Activated naive CD8-positive, alpha-beta T cell treated with anti-CD3 and anti-CD28 coated beads, Interleukin-2, amount 50 U/mL, for 24 hours (primary cell): ENCODE measurements at regions not wholly inside any gene's neighbourhood (a gene's known extent, or its start where the extent isn't known, plus 50 kb on each side); places are given as distances from the start of the nearest gene placed in this dataset.
"Not testable (repeated sequence)": the region's sequence is repeated elsewhere in the genome, so short reads cannot be mapped to it uniquely, and the experiment has no call there.

Experiments
- ATAC-seq: fragments of 150-1000 bp; cut with Tn5 transposase; one replicate; pipeline ENCODE4 v1.10.0; 2021
- DNase-seq: peaks from one replicate; pipeline ENCODE4 v3.0.0; 2021
- H3K27ac Mint-ChIP-seq: one replicate; pipeline ENCODE4 v1.8.0; 2021; ENCODE audit warnings: mild to moderate bottlenecking, mixed read lengths
- H3K27me3 Mint-ChIP-seq: one replicate; pipeline ENCODE4 v1.8.0; 2021; ENCODE audit warnings: mixed read lengths
- H3K36me3 Mint-ChIP-seq: one replicate; pipeline ENCODE4 v1.8.0; 2021; ENCODE audit warnings: low read depth, mixed read lengths
- H3K4me1 Mint-ChIP-seq: one replicate; pipeline ENCODE4 v1.8.0; 2021; ENCODE audit warnings: mixed read lengths
- H3K4me3 Mint-ChIP-seq: one replicate; pipeline ENCODE4 v1.8.0; 2021; ENCODE audit warnings: mild to moderate bottlenecking, moderate library complexity, mixed read lengths
- H3K9me3 Mint-ChIP-seq: one replicate; pipeline ENCODE4 v1.8.0; 2021; ENCODE audit warnings: mixed read lengths

DNA sequence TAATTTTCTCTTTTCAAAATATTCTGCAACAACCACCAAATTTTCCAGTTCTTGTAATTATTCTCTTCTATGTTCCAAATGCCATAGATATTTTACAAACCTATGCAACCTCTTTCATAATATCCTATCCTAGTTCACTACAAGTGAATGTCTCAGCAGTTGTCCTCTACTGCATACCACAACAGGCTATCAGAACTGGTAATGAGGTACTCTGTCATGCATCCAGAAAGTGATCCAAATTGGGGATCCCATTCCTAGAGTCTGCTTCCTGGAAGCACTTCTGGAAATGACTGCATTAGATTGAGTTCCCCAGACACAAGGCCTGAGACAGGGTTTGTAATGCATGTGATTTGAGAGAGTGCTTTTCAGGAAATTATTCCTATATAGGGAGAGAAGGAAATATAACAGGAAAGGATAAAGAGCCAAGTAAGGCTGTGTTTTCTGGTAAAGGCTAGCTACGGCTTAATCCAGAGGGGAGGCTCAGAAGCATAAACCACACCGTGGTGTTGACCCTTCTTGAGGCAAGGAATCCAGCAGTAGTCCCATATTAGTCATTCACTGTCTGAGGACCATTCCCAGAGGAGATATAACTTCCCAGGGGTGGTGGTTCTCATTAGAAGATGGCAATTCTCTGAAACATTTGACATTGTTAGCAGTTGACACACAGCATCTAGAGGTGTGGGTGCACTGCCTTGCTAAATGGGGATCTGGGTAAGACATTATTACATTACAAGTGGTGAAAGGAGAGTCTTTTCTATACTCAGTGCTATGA is 80.3 kb upstream of the FST start:
- Mint-ChIP-seq H3K4me1 (no peaks in the 10 kb centered on the region), H3K9me3 (no peaks in the 10 kb centered on the region), H3K36me3 (no peaks in the 10 kb centered on the region), H3K27ac (no peak overlapping the region), H3K27me3 (peaks cover 2% of the 10 kb centered on the region), H3K4me3 (no peak overlapping the region)
- DNase-seq = no peak
- no peak for ATAC-seq

- Mint-ChIP-seq H3K27me3 (peaks cover 2% of the 10 kb centered on the region), H3K27ac (no peak overlapping the region), H3K4me3 (no peak overlapping the region), H3K36me3 (no peaks in the 10 kb centered on the region), H3K4me1 (no peaks in the 10 kb centered on the region), H3K9me3 (no peaks in the 10 kb centered on the region)
- no peak for DNase-seq
- no peak for ATAC-seq
These were observed 77.1 kb upstream of the FST start for GRCh38 chr5:53403291-53403690.

- ATAC-seq = no peak
- H3K27ac Mint-ChIP-seq = no peak overlapping the region
- H3K36me3 Mint-ChIP-seq = no peaks in the 10 kb centered on the region
These were observed 76.7 kb upstream of the FST start for GRCh38 chr5:53403758-53404157.

GRCh38 chr5:53405396-53405795 is 75.0 kb upstream of the FST start:
- no peaks in the 10 kb centered on the region for H3K9me3 Mint-ChIP-seq
- ATAC-seq = no peak
- H3K4me3 Mint-ChIP-seq = no peak overlapping the region
- no peak overlapping the region for H3K27ac Mint-ChIP-seq
- no peaks in the 10 kb centered on the region for H3K36me3 Mint-ChIP-seq
- no peak for DNase-seq
- H3K4me1 Mint-ChIP-seq = no peaks in the 10 kb centered on the region
- H3K27me3 Mint-ChIP-seq = peaks cover 2% of the 10 kb centered on the region

More at GRCh38 chr5:53403758-53404157, 76.7 kb upstream of the FST start:
- H3K27me3 Mint-ChIP-seq = peaks cover 2% of the 10 kb centered on the region
- H3K4me3 Mint-ChIP-seq = no peak overlapping the region
- no peaks in the 10 kb centered on the region for H3K9me3 Mint-ChIP-seq
- no peak for DNase-seq
- H3K4me1 Mint-ChIP-seq = no peaks in the 10 kb centered on the region

DNA sequence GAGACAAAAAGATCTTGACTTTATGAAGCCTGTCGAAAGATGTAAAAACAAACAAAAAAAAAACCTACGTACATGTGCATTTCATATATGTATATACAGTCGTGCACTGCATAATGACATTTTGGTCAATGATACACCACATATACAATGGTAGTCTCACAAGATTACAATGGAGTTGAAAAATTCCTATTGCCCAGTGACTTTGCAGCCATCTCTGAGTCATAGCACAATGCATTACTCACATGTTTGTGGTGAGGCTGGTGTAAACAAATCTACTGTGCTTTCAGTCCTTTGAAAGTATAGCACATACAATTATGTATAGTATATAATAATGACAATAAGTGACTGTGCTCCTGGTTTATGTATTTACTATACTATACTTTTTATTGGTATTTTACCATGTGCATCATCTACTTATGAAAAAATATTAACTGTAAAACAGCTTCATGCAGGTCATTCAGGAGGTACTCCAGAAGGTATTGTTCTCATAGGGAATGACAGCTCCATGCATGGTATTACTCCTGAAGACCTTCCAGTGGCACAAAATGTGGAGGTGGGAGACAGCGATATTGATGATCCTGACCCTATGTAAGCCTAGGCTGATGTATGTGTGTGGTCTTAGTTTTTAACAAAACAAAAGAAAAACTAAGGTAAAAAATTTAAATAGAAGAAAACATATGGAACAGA is 73.7 kb upstream of the FST start:
- peaks cover 4% of the 10 kb centered on the region for H3K4me1 Mint-ChIP-seq

DNA sequence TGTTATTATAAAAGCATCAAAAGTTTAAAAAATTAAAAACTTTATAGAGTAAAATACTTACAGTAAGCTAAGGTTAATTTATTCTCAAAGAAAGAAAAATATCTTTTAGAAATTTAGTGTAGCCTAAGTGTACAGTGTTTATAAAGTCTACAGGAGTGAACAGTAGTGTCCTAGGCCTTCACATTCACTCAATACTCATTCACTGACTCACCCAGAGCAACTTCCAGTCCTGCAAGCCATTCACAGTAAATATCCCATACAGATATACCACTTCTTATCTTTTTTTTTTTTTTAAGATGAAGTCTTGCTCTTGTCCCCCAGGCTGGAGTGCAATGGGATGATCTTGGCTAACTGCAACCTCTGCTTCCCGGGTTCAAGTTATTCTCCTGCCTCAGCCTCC is 73.1 kb upstream of the FST start:
- no peak overlapping the region for H3K4me3 Mint-ChIP-seq
- ATAC-seq (no peak), DNase-seq (no peak)
- H3K36me3 Mint-ChIP-seq = no peaks in the 10 kb centered on the region
- no peak overlapping the region for H3K27ac Mint-ChIP-seq
- no peaks in the 10 kb centered on the region for H3K27me3 Mint-ChIP-seq
- no peaks in the 10 kb centered on the region for H3K9me3 Mint-ChIP-seq
- peaks cover 4% of the 10 kb centered on the region for H3K4me1 Mint-ChIP-seq

More for the DNA sequence above, 73.7 kb upstream of the FST start:
- Mint-ChIP-seq H3K27me3 (peaks cover 2% of the 10 kb centered on the region), H3K4me3 (no peak overlapping the region), H3K27ac (no peak overlapping the region), H3K36me3 (no peaks in the 10 kb centered on the region), H3K9me3 (no peaks in the 10 kb centered on the region)
- no peak for ATAC-seq
- DNase-seq = no peak

DNA sequence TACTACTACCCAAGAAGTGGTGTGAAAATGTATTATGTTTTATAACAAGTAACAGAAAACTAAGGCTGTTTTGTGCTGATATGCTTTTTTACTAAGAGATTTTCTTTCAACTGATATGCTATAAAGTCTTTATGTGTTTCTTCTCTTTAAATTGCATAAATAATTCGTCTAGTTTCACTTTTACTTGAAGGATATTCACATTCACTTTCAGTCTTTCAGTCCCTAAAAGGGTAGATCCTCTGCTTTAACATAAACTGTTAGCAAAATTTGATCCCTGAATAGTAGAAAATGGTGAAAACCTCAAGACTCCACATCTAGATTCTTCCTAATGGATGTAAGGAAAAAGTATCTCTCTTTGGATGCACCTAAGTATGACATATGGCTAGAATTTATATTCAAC is 69.0 kb upstream of the FST start:
- no peak for ATAC-seq
- no peak overlapping the region for H3K4me3 Mint-ChIP-seq

DNA sequence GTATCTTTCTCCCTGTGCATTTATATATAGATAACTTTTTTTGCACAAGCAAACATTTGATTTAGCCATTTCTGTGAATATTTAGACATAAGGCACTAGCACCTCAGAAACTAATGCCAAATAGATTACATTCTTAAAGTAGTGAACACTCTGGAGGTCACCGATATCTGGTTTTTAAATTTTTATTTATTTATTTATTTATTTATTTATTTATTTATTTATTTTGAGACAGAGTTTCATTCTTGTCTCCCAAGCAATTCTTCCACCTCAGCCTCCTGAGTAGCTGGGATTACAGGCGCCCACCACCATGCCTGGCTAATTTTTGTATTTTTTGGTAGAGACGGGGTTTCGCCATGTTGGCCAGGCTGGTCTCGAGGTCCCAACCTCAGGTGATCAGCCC is 67.9 kb upstream of the FST start:
- not testable (repeated sequence) for H3K4me1 Mint-ChIP-seq, H3K4me3 Mint-ChIP-seq, ATAC-seq, DNase-seq, H3K27ac Mint-ChIP-seq, H3K9me3 Mint-ChIP-seq, H3K36me3 Mint-ChIP-seq, H3K27me3 Mint-ChIP-seq

More for the DNA sequence above, 69.0 kb upstream of the FST start:
- Mint-ChIP-seq H3K36me3 (no peaks in the 10 kb centered on the region), H3K27me3 (no peaks in the 10 kb centered on the region), H3K9me3 (no peaks in the 10 kb centered on the region), H3K27ac (no peak overlapping the region), H3K4me1 (peaks cover 4% of the 10 kb centered on the region)
- DNase-seq = no peak

DNA sequence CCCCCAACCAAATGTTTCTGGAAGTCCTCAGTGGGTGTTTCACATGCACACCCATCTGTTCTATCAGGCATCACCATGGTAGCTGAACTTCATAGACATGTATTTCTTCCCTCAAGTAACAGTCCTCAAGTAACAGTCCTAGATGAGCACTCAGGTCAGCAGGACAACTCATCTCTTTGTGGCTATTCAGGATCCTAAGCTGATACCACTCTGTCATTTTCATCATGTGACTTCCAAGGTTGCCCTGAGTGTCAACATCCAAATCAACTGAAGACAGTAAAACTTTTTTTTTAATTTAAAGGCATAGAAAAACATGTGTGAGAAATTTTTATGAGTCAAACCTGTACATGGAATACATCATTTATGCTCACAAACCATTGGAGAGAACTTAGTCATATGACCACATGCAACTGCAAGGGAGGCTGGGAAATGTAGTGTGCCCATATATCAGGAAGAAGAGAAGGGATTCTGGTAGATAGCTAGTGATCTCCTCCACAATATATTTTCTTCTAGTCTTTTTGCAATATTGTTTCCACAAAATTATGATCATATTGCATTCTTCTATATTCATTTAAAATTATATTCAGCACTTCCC is 64.2 kb upstream of the FST start:
- no peak overlapping the region for H3K4me3 Mint-ChIP-seq
- H3K36me3 Mint-ChIP-seq = no peaks in the 10 kb centered on the region
- H3K9me3 Mint-ChIP-seq = no peaks in the 10 kb centered on the region
- no peak overlapping the region for H3K27ac Mint-ChIP-seq
- no peaks in the 10 kb centered on the region for H3K27me3 Mint-ChIP-seq
- DNase-seq (no peak), ATAC-seq (no peak)
- H3K4me1 Mint-ChIP-seq = peaks cover 1% of the 10 kb centered on the region

DNA sequence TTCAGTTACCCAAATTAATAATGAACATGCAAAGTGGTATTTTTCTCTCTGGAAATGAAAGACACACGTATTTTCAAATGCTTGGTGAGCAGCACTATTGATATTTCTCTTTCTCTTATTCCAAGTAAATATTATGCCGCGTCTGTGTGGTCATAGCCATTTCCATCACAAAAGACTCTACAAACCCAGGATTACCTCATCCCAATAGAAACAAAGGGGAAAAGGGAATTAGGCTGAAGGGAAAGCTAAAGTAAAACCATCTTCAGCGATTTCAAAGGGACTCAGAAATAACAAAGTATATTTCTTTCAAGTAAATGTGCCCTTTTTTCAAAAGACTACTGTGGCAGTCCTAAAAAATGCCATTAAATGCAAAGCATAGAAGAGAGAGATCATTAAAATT is 62.0 kb upstream of the FST start:
- no peak for ATAC-seq
- Mint-ChIP-seq H3K36me3 (no peaks in the 10 kb centered on the region), H3K4me1 (no peaks in the 10 kb centered on the region), H3K9me3 (no peaks in the 10 kb centered on the region), H3K27me3 (no peaks in the 10 kb centered on the region), H3K27ac (no peak overlapping the region), H3K4me3 (no peak overlapping the region)
- DNase-seq = no peak

DNA sequence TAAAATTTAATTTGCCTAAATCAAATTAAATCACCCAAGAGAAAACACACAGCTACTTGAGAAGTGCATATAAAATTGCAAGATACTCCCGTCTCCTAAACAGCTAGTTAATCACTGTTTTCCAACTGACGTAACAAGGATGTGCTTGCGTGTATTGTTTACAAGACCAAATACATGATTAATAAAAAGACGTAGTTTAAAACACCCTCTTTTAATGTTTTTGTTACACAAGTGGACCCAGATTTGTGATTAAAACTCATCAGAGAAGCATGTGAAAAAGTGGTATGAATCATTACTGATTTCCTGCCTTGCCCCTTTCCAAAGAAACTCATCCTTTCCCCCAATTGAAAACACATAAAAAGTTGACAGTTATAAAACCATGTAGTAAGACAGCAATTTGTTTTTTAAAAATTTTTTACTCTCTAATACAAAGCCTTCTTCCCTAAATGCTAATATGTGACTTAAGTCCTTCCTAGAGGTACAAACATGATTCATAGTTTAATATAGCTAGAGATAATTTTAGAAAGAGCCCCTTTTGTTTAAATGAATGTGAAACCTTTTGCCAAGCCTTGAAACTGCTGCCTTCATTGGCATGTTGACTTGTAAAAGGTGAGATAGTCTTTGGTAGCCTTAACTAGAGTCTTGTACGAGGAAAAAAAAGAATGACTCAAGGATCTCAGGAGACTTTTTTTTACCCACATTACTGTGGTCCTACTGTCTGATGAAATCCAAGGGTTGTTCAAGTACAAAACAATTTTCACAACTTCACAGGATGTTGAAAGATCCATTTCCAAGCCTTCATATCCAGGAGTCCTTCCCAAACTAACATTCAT is 61.4 kb upstream of the FST start:
- Mint-ChIP-seq H3K36me3 (no peaks in the 10 kb centered on the region), H3K4me3 (no peak overlapping the region), H3K4me1 (no peaks in the 10 kb centered on the region), H3K27ac (no peak overlapping the region), H3K9me3 (no peaks in the 10 kb centered on the region), H3K27me3 (no peaks in the 10 kb centered on the region)
- ATAC-seq (no peak), DNase-seq (no peak)

- no peaks in the 10 kb centered on the region for H3K36me3 Mint-ChIP-seq
- H3K27me3 Mint-ChIP-seq = no peaks in the 10 kb centered on the region
- no peak for ATAC-seq
- DNase-seq = no peak
- no peak overlapping the region for H3K27ac Mint-ChIP-seq
- no peak overlapping the region for H3K4me3 Mint-ChIP-seq
- no peaks in the 10 kb centered on the region for H3K4me1 Mint-ChIP-seq
- no peaks in the 10 kb centered on the region for H3K9me3 Mint-ChIP-seq
These were observed 57.9 kb upstream of the FST start for GRCh38 chr5:53422539-53422938.

DNA sequence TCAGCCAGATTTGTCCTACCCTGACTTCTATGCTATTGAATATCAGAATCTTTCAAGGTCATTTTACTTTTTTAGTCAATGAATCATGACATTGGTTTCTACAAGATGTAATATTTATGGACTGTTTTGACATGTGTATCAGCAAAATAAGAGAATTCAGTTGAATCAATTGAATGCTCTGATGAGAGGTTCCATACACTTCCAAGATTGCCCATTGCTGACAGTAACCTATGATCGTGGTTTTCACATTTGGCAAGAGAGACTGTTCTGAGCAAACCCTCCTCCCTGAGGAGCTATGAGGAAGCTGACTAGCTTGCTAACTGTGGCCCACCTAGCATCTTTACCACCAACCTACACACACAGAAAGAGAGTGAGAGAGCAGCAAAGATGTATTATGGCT is 56.7 kb upstream of the FST start:
- no peaks in the 10 kb centered on the region for H3K36me3 Mint-ChIP-seq
- no peaks in the 10 kb centered on the region for H3K27me3 Mint-ChIP-seq
- H3K4me3 Mint-ChIP-seq = no peak overlapping the region
- DNase-seq = no peak
- H3K27ac Mint-ChIP-seq = no peak overlapping the region
- no peaks in the 10 kb centered on the region for H3K9me3 Mint-ChIP-seq
- no peak for ATAC-seq
- H3K4me1 Mint-ChIP-seq = no peaks in the 10 kb centered on the region

DNA sequence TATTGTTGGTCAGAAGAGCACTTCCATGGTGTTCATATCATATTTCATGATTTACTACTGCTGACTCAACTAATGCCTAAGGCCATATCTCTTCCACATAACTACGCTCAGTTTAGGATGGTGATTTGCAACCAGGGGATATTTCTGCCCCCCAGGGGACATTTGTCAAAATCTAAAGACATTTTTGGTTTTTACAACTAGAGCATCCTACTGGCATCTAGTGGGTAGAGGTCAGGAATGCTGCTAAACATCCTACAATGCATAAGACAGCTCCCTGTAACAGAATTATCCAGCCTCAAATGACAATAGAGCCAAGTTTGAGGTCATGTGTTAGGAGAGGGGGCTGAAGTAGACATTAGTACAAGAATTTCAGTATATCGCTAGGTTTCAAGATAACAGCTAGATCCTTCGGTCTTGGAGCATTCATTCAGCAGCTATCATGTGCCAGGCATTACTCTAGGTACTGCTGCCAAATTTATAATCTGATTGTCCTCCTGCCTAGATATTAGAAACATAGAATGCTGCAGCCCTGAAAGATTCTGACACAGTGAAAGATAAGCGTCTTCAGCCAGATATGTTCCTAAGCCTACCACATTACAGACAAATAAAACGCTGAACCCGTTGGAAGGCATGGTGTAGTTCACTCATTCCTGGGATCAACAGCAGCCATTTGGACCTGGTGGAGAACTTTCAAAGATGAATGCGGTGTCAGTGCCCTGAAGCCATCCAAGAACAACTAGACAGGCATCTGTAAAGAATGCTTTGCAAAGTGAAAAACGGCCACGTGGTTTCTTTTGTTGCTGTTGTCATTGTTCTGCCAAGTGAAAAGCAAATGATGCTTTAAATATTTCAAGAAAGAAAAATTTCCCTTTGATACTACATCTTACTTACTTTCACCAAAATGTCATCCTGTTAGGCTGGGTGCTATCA is 55.5 kb upstream of the FST start:
- Mint-ChIP-seq H3K36me3 (no peaks in the 10 kb centered on the region), H3K9me3 (no peaks in the 10 kb centered on the region), H3K27me3 (peaks cover 4% of the 10 kb centered on the region), H3K4me1 (no peaks in the 10 kb centered on the region), H3K27ac (no peak overlapping the region), H3K4me3 (no peak overlapping the region)
- ATAC-seq (no peak), DNase-seq (no peak)
